Testis (tissue), 2 donors: ENCODE measurements at regions not wholly inside any gene's neighbourhood (a gene's known extent, or its start where the extent isn't known, plus 50 kb on each side); places are given as distances from the start of the nearest gene placed in this dataset.

Experiments used
- POLR2A ChIP-seq: fragments of 450-650 bp; IDR thresholded peaks from one replicate; pipeline ENCODE4 v1.6.1; 2017; ENCODE audit warnings: antibody characterized with exemption, mild to moderate bottlenecking, moderate library complexity
- TF ChIP-seq, protein P1 (sequence below), 3 experiments: fragments of 450-650 bp in 2 of 3; fragments of 200-600 bp in 1 of 3; sonication (generic) in 1 of 3; IDR thresholded peaks; one replicate each; pipeline ENCODE4 v1.5.1; 2016 to 2019; ENCODE audit warnings: antibody characterized with exemption in 3 of 3, mild to moderate bottlenecking in 2 of 3, moderate library complexity in 1 of 3

DNA sequence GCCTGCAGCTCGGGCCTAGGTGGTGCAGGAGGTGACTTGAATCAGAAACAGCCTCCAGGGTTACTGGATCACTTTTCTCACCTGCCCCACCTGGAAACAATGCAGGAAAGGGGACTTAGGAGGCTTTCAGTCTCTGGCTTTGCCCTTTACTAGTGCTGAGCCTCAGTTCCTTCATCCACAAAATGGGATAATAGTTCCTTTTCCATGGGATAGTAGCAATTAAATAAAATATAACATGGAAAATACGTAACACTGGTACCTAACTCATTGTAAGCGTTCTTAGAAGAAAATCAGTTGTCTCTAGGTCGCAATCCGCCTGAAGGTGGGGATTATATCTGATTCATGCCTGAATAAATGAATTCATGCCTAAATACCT, 91.4 kb upstream of the CALM2 start:
- TF ChIP-seq, protein P1, sequence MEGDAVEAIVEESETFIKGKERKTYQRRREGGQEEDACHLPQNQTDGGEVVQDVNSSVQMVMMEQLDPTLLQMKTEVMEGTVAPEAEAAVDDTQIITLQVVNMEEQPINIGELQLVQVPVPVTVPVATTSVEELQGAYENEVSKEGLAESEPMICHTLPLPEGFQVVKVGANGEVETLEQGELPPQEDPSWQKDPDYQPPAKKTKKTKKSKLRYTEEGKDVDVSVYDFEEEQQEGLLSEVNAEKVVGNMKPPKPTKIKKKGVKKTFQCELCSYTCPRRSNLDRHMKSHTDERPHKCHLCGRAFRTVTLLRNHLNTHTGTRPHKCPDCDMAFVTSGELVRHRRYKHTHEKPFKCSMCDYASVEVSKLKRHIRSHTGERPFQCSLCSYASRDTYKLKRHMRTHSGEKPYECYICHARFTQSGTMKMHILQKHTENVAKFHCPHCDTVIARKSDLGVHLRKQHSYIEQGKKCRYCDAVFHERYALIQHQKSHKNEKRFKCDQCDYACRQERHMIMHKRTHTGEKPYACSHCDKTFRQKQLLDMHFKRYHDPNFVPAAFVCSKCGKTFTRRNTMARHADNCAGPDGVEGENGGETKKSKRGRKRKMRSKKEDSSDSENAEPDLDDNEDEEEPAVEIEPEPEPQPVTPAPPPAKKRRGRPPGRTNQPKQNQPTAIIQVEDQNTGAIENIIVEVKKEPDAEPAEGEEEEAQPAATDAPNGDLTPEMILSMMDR (IDR thresholded peaks at IDR 0.05), result no peak
- TF ChIP-seq POLR2A, result no peak
